ENCODE measurements at regions not wholly inside any gene's neighbourhood (a gene's known extent, or its start where the extent isn't known, plus 50 kb on each side); places are given as distances from the start of the nearest gene placed in this dataset.

GRCh38 chr12:88880051-88880450 is 299.8 kb upstream of the KITLG start:
- TF ChIP-seq YY1 (IDR thresholded peaks at IDR 0.05; ENCODE audit: low read depth) (no peak), NFIC (IDR thresholded peaks at IDR 0.05) (no peak), EP300 (IDR thresholded peaks at IDR 0.05; ENCODE audit: borderline replicate concordance) (no peak), MAX (IDR thresholded peaks at IDR 0.05) (no peak), TCF12 (IDR thresholded peaks at IDR 0.05; ENCODE audit: low read depth) (no peak), FOXM1 (IDR thresholded peaks at IDR 0.05; ENCODE audit: borderline replicate concordance, low read depth) (no peak), CEBPB (IDR thresholded peaks at IDR 0.05) (no peak), EGR1 (IDR thresholded peaks at IDR 0.05) (no peak), REST (IDR thresholded peaks at IDR 0.05; ENCODE audit: low read depth) (no peak), TEAD4 (IDR thresholded peaks at IDR 0.05) (no peak), TAF1 (IDR thresholded peaks at IDR 0.05; ENCODE audit: low read depth) (no peak), RAD21 (IDR thresholded peaks at IDR 0.05; ENCODE audit: low read depth) (no peak), USF1 (IDR thresholded peaks at IDR 0.05) (no peak), ZBTB7A (IDR thresholded peaks at IDR 0.05; ENCODE audit: low read depth) (no peak)
